IMR-90 (cell line): ENCODE measurements at regions not wholly inside any gene's neighbourhood (a gene's known extent, or its start where the extent isn't known, plus 50 kb on each side); places are given as distances from the start of the nearest gene placed in this dataset.

ENCODE experiments used
- ATAC-seq: fragments of 200-7000 bp; cut with Tn5 transposase; 2 replicates; pipeline ENCODE4 v1.9.1; 2020; ENCODE audit warnings: low read depth, mild to moderate bottlenecking, moderate library complexity
- BruUV-seq: library from RNA; stranded (reverse); fragments of 400-500 nt; replicated peaks from 2 replicates; lab custom pipeline; 2021; lab: Mats Ljungman, UMichigan
- CTCF ChIA-PET: fragments of 300-600 bp; formaldehyde crosslinking; extraction: SDS; loops from one replicate; lab custom pipeline; 2021; ENCODE audit warnings: antibody characterized with exemption; lab: Yijun Ruan, JAX
- POLR2A ChIA-PET: fragments of 300-600 bp; sonication (Branson Sonifier 250); formaldehyde crosslinking; loops from one replicate; lab custom pipeline; 2022; ENCODE audit warnings: antibody characterized with exemption; ENCODE audit not compliant: unreplicated experiment; lab: Charles Lee
- DNase-seq: peaks from one replicate; pipeline ENCODE4 v3.0.0; 2013
- H2AFZ ChIP-seq: replicated peaks from 2 replicates; pipeline ENCODE3; 2013; ENCODE audit warnings: low read length, mild to moderate bottlenecking; ENCODE audit not compliant: poor library complexity
- H2AK5ac ChIP-seq: 2 replicates; pipeline ENCODE4 v1.6.1; 2013; ENCODE audit warnings: low read depth, low read length, inconsistent platforms
- H2AK9ac ChIP-seq: replicated peaks from 2 replicates; pipeline ENCODE3; 2013; ENCODE audit warnings: mild to moderate bottlenecking, low read depth, low read length, moderate library complexity; ENCODE audit not compliant: poor library complexity
- H2BK120ac ChIP-seq: 2 replicates; pipeline ENCODE4 v1.6.1; 2013; ENCODE audit warnings: low read depth, low read length, inconsistent platforms
- H2BK15ac ChIP-seq: 3 replicates; pipeline ENCODE4 v1.6.1; 2013; ENCODE audit warnings: low read depth, low read length, inconsistent platforms
- H2BK20ac ChIP-seq: 2 replicates; pipeline ENCODE4 v1.6.1; 2013; ENCODE audit warnings: low read depth, mild to moderate bottlenecking, inconsistent platforms, low read length, moderate library complexity
- H2BK5ac ChIP-seq: 2 replicates; pipeline ENCODE4 v1.6.1; 2013; ENCODE audit warnings: mild to moderate bottlenecking, low read depth, low read length, inconsistent platforms; ENCODE audit not compliant: poor library complexity, severe bottlenecking
- H3K14ac ChIP-seq: replicated peaks from 2 replicates; pipeline ENCODE4 v1.6.1; 2013; ENCODE audit warnings: low read depth, low read length, inconsistent platforms
- H3K18ac ChIP-seq: 2 replicates; pipeline ENCODE4 v1.6.1; 2013; ENCODE audit warnings: low read depth, low read length, control low read depth
- H3K23ac ChIP-seq: 2 replicates; pipeline ENCODE4 v1.6.1; 2013; ENCODE audit warnings: low read depth, low read length, inconsistent platforms
- H3K27ac ChIP-seq: 2 replicates; pipeline ENCODE4 v1.5.1; 2013; ENCODE audit warnings: mild to moderate bottlenecking, control low read depth, low read length; ENCODE audit not compliant: insufficient read depth
- H3K27me3 ChIP-seq: 2 replicates; pipeline ENCODE4 v1.6.1; 2013; ENCODE audit warnings: low read length; ENCODE audit not compliant: control insufficient read depth, insufficient read depth
- H3K36me3 ChIP-seq: 2 replicates; pipeline ENCODE4 v1.6.1; 2013; ENCODE audit warnings: low read length, mixed read lengths; ENCODE audit not compliant: control insufficient read depth, insufficient read depth
- H3K4ac ChIP-seq: 2 replicates; pipeline ENCODE4 v1.6.1; 2013; ENCODE audit warnings: low read depth, low read length, inconsistent platforms
- H3K4me1 ChIP-seq: 2 replicates; pipeline ENCODE4 v1.6.1; 2013; ENCODE audit warnings: low read length, mixed read lengths; ENCODE audit not compliant: control insufficient read depth, insufficient read depth
- H3K4me2 ChIP-seq: 2 replicates; pipeline ENCODE4 v1.6.1; 2013; ENCODE audit warnings: low read depth, mild to moderate bottlenecking, control low read depth, low read length, moderate library complexity
- H3K4me3 ChIP-seq: 2 replicates; pipeline ENCODE4 v1.5.1; 2013; ENCODE audit warnings: low read depth, mild to moderate bottlenecking, control low read depth, low read length, moderate library complexity; ENCODE audit not compliant: insufficient read depth
- H3K56ac ChIP-seq: 2 replicates; pipeline ENCODE4 v1.6.1; 2013; ENCODE audit warnings: low read length, inconsistent platforms; ENCODE audit not compliant: insufficient read depth; ENCODE audit errors: extremely low read depth
- H3K79me1 ChIP-seq, 2 experiments: 2 replicates each; pipeline ENCODE4 v1.6.1; 2013; ENCODE audit warnings: low read length in 2 of 2, inconsistent platforms in 1 of 2, low read depth in 1 of 2
- H3K9ac ChIP-seq: 2 replicates; pipeline ENCODE4 v1.6.1; 2013; ENCODE audit warnings: low read depth, low read length, control low read depth
- H3K9me1 ChIP-seq: 2 replicates; pipeline ENCODE4 v1.6.1; 2013; ENCODE audit warnings: low read length, inconsistent platforms; ENCODE audit not compliant: insufficient read depth
- H3K9me3 ChIP-seq: 2 replicates; pipeline ENCODE4 v1.6.1; 2013; ENCODE audit warnings: low read length; ENCODE audit not compliant: control insufficient read depth, insufficient read depth
- H4K20me1 ChIP-seq: 2 replicates; pipeline ENCODE4 v1.6.1; 2013; ENCODE audit warnings: low read length, inconsistent platforms; ENCODE audit not compliant: insufficient read depth
- H4K5ac ChIP-seq: 2 replicates; pipeline ENCODE4 v1.6.1; 2013; ENCODE audit warnings: mild to moderate bottlenecking, low read depth, low read length, control low read depth
- H4K8ac ChIP-seq, 2 experiments: 2 replicates each; pipeline ENCODE4 v1.6.1; 2013; ENCODE audit warnings: low read depth in 2 of 2, low read length in 2 of 2, control low read depth in 1 of 2, inconsistent platforms in 1 of 2
- H4K91ac ChIP-seq: 2 replicates; pipeline ENCODE4 v1.6.1; 2013; ENCODE audit warnings: low read depth, low read length, inconsistent platforms; ENCODE audit not compliant: insufficient read depth
- ELK1 ChIP-seq: fragments of 150-350 bp; IDR thresholded peaks from 2 replicates; pipeline ENCODE4 v1.6.1; 2016; ENCODE audit warnings: low read depth, mild to moderate bottlenecking, low read length, moderate library complexity, borderline replicate concordance
- MXI1 ChIP-seq: IDR thresholded peaks from 2 replicates; pipeline ENCODE4 v1.6.1; 2012; ENCODE audit warnings: low read depth, mild to moderate bottlenecking, low read length, moderate library complexity, borderline replicate concordance
- NFE2L2 ChIP-seq: fragments of 150-350 bp; IDR thresholded peaks from 2 replicates; pipeline ENCODE4 v1.6.1; 2016; ENCODE audit warnings: low read depth, mild to moderate bottlenecking, low read length
- POLR2A ChIP-seq: IDR thresholded peaks from 2 replicates; pipeline ENCODE4 v1.6.1; 2012; ENCODE audit warnings: mild to moderate bottlenecking, low read depth, low read length
- RAD21 ChIP-seq: IDR thresholded peaks from 2 replicates; pipeline ENCODE4 v1.6.1; 2012; ENCODE audit warnings: low read length, improper control_type of control experiment
- RCOR1 ChIP-seq: IDR thresholded peaks from 2 replicates; pipeline ENCODE4 v1.6.1; 2012; ENCODE audit warnings: mild to moderate bottlenecking, low read length, improper control_type of control experiment; ENCODE audit not compliant: insufficient replicate concordance
- USF2 ChIP-seq: fragments of 150-350 bp; IDR thresholded peaks from 2 replicates; pipeline ENCODE4 v1.6.1; 2017; ENCODE audit warnings: mild to moderate bottlenecking, antibody characterized with exemption, low read length, low read depth
- WGBS, 2 experiments: methylation state at CpG; one replicate each; pipeline versions ENCODE4 v1.1.5 to v1.1.7; 2013; ENCODE audit warnings: missing lambda C conversion rate in 2 of 2; ENCODE audit not compliant: insufficient read length in 1 of 2; ENCODE audit errors: extremely low coverage in 2 of 2; 5-methylcytosine and 5-hydroxymethylcytosine counted together
- dilution Hi-C: fragments of 300-500 bp; cut with HindIII; formaldehyde crosslinking; loops from one replicate; pipeline ENCODE4 v1.14.3; 2018; ENCODE audit warnings: low sequenced_read_pairs; ENCODE audit not compliant: unreplicated experiment
- in situ Hi-C: fragments of 300-500 bp; cut with MboI; formaldehyde crosslinking; loops from 3 replicates; pipeline ENCODE4 v1.14.3; 2019; ENCODE audit warnings: low sequenced_read_pairs, inconsistent platforms, mixed read lengths
- intact Hi-C: fragments of 100-400 bp; cut with micrococcal nuclease; formaldehyde crosslinking; loops from 2 replicates; pipeline ENCODE4 v1.10.0; 2022

DNA sequence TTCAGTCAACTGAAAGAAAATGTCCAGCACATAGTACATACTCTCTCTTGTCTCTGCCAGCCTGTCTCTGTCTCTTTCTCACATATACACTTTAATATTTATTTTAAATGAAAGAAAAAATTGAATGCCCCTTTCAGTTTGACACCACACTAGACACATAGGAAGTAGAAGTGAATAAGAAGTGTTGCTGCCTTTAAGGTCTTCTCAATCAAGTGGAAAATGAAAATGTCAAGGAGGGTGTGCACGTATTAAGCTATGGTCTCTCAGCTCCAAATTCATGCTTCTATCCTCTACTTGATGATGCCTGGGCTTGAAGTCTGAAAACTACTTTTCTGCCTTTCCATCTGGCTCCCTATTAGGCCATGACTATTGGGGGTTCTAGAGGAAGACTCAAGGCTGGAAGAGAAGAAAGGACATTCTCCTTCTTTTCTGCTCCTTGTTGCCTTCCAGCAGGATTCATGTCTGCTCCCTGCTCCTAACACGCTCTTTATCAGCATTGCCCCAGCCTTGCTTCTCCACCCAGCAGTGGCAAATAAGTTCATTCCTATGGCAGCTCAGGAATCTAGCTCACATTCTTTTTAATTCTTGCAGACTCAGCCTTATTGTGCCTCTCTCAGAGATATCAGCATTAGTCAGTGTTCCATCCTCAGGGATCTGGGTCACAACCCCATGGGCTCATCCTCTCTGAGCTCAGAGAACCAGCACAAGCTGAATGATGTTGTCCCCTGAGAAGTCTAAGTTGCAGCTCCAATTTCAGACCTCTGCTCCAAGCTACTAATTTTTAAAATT, 609.1 kb upstream of the GRM7 start:
- TF ChIP-seq MXI1 (no peak), NFE2L2 (no peak), ELK1 (no peak), USF2 (no peak), POLR2A (no peak), RAD21 (no peak), RCOR1 (no peak)
- CTCF ChIA-PET: no interaction called here

More for the DNA sequence above, 609.1 kb upstream of the GRM7 start:
- no peak overlapping the region for H3K4ac ChIP-seq
- H2BK15ac ChIP-seq: no peak overlapping the region
- ATAC-seq (no peak), DNase-seq (no peak)
- no peak overlapping the region for H3K4me2 ChIP-seq
- BruUV-seq: no TSS peak
- H2BK20ac ChIP-seq: no peak overlapping the region
- POLR2A ChIA-PET: no interaction called here
- no peaks in the 10 kb centered on the region for H3K27me3 ChIP-seq
- H3K18ac ChIP-seq: no peak overlapping the region
- H4K91ac ChIP-seq: no peak overlapping the region
- H3K9me1 ChIP-seq: no peaks in the 10 kb centered on the region
- intact Hi-C loops: no loop called here
- WGBS, 2 experiments: no CpG with 5 or more reads among the region's 2 CpGs
- H2AK5ac ChIP-seq: no peak overlapping the region
- H3K9ac ChIP-seq: no peak overlapping the region
- no peak overlapping the region for H3K27ac ChIP-seq
- H3K79me1 ChIP-seq: no peaks in the 10 kb centered on the region
- H4K8ac ChIP-seq: no peak overlapping the region
- no peak overlapping the region for H3K56ac ChIP-seq
- H3K4me1 ChIP-seq: no peaks in the 10 kb centered on the region
- no peak overlapping the region for H3K14ac ChIP-seq
- H4K20me1 ChIP-seq: no peaks in the 10 kb centered on the region
- no peak overlapping the region for H2BK120ac ChIP-seq
- H4K5ac ChIP-seq: no peak overlapping the region
- peaks cover 12% of the 10 kb centered on the region for H3K9me3 ChIP-seq
- dilution Hi-C loops: no loop called here
- H2AFZ ChIP-seq: no peak overlapping the region
- H3K4me3 ChIP-seq: no peak overlapping the region
- H2BK5ac ChIP-seq: no peak overlapping the region
- no peaks in the 10 kb centered on the region for H3K36me3 ChIP-seq
- no peak overlapping the region for H3K23ac ChIP-seq
- no peak overlapping the region for H2AK9ac ChIP-seq
- in situ Hi-C loops: no loop called here
